ENCODE measurements at regions not wholly inside any gene's neighbourhood (a gene's known extent, or its start where the extent isn't known, plus 50 kb on each side); places are given as distances from the start of the nearest gene placed in this dataset.

DNA sequence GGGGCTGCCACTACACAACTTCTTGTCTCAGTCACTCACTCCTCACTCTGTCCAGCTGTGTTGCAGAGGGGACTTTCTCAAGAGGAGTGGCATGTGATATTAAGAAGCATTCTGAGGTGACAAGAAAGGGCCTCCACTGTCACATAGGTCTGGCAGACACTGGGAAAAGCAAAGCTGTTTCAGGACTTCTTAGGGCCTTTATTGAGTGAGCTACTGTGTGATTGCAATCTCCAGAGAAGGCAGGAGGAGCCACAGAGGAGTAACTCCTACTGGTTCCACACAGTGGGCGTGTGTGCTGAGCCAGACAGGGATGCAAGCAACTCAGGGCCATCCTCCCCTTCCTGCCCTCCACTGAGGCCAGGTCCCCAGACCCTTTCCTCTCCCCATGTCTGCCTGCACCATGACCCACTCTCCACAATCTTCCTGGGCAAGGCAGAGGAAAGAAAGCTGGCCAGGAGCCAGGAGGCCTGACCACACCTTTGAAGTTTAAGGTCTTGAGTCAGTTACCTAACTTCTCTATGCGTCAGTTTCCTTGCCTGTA is 262.0 kb upstream of the ZMIZ1 start:
- Histone ChIP-seq H3K27me3 (no peaks in the 10 kb centered on the region), H3K9me3 (no peaks in the 10 kb centered on the region), H3K4me3 (no peak overlapping the region), H3K4me1 (peaks cover 37% of the 10 kb centered on the region), H3K27ac (no peak overlapping the region), H3K36me3 (ENCODE audit: low read depth, missing control alignments) (no peaks in the 10 kb centered on the region)
- intact Hi-C loops (cut with DNase I; ENCODE audit: low total_unique reads) = no loop called here
- TF ChIP-seq, protein P1, sequence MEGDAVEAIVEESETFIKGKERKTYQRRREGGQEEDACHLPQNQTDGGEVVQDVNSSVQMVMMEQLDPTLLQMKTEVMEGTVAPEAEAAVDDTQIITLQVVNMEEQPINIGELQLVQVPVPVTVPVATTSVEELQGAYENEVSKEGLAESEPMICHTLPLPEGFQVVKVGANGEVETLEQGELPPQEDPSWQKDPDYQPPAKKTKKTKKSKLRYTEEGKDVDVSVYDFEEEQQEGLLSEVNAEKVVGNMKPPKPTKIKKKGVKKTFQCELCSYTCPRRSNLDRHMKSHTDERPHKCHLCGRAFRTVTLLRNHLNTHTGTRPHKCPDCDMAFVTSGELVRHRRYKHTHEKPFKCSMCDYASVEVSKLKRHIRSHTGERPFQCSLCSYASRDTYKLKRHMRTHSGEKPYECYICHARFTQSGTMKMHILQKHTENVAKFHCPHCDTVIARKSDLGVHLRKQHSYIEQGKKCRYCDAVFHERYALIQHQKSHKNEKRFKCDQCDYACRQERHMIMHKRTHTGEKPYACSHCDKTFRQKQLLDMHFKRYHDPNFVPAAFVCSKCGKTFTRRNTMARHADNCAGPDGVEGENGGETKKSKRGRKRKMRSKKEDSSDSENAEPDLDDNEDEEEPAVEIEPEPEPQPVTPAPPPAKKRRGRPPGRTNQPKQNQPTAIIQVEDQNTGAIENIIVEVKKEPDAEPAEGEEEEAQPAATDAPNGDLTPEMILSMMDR (IDR thresholded peaks at IDR 0.05) = no peak
- TF ChIP-seq POLR2A (IDR thresholded peaks at IDR 0.05) = no peak
- no peak for DNase-seq
- 85 to 100% methylated on average over 2 of the region's 2 CpGs for WGBS, 2 donors

DNA sequence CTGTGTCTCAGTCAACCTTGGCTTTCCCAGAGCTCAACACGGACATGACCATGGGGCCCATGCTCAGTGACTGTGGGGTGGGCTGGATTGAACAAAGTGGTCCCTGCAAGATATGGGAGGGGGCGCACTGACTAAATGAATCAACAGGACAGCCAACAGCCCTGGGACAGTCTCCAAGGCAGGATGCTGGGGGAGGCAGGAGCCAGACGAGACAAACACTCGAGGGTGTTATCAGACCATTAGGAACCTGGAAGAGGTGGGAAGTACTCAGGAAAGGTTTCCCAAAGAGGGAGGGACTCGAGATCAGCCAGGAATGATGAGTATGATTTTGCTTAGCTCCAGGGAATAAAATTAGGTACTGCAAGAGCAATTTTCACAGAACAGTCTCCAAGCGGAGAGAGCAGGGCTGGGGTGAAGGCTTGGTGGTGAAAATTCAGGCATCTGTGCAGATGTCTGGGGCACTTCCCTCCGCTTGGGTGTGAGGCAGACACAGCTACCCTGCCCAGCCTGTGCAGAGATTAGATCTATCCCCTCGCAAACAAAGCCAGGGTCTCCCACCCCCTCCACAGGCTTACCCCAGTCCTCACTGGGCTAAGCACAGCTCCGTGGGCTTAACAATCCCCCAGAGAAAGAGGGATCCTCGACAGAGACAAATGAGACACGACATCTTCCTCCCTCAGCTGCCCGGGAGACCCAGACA is 261.1 kb upstream of the ZMIZ1 start:
- intact Hi-C loops (cut with DNase I; ENCODE audit: low total_unique reads) = no loop called here

DNA sequence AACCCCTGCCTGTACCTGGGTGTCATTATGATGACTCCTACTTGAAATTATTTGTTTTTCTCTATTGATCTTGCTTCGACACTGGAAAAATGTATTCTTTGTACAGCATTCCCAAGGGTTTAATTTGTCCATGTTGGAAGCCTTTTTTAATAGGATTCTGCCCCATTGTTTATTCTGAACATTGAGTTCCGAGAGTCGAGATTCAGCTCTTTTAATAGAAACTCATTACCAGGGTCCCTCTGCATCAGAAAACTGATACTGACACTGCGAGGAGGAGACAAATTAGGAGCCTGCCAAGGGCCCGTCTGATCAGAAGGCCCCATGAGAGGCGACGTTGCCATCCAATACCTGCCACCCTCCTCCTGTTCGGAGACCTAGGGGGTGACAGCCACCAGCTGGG is 260.5 kb upstream of the ZMIZ1 start:
- peaks cover 23% of the 10 kb centered on the region for H3K4me1 ChIP-seq
- DNase-seq = no peak
- H3K9me3 ChIP-seq = no peaks in the 10 kb centered on the region
- TF ChIP-seq, protein P1 (IDR thresholded peaks at IDR 0.05) = no peak
- no peak for TF ChIP-seq POLR2A (IDR thresholded peaks at IDR 0.05)
- intact Hi-C loops (cut with DNase I; ENCODE audit: low total_unique reads) = no loop called here
- H3K36me3 ChIP-seq (ENCODE audit: low read depth, missing control alignments) = no peaks in the 10 kb centered on the region
- WGBS, 2 donors = 63 to 67% methylated on average over 8 of the region's 8 CpGs
- H3K4me3 ChIP-seq = no peak overlapping the region
- H3K27me3 ChIP-seq = no peaks in the 10 kb centered on the region
- no peak overlapping the region for H3K27ac ChIP-seq

More for the DNA sequence above, 261.1 kb upstream of the ZMIZ1 start:
- Histone ChIP-seq H3K27me3 (no peaks in the 10 kb centered on the region), H3K36me3 (ENCODE audit: low read depth, missing control alignments) (no peaks in the 10 kb centered on the region), H3K27ac (peak overlapping the region in 1 of 2 donors; percentile 19), H3K4me3 (no peak overlapping the region), H3K9me3 (no peaks in the 10 kb centered on the region), H3K4me1 (peaks cover 28% of the 10 kb centered on the region)
- 54 to 73% methylated on average over 12 of the region's 12 CpGs for WGBS, 2 donors
- no peak for DNase-seq
- no peak for TF ChIP-seq POLR2A (IDR thresholded peaks at IDR 0.05)
- TF ChIP-seq, protein P1 (IDR thresholded peaks at IDR 0.05) = no peak

DNA sequence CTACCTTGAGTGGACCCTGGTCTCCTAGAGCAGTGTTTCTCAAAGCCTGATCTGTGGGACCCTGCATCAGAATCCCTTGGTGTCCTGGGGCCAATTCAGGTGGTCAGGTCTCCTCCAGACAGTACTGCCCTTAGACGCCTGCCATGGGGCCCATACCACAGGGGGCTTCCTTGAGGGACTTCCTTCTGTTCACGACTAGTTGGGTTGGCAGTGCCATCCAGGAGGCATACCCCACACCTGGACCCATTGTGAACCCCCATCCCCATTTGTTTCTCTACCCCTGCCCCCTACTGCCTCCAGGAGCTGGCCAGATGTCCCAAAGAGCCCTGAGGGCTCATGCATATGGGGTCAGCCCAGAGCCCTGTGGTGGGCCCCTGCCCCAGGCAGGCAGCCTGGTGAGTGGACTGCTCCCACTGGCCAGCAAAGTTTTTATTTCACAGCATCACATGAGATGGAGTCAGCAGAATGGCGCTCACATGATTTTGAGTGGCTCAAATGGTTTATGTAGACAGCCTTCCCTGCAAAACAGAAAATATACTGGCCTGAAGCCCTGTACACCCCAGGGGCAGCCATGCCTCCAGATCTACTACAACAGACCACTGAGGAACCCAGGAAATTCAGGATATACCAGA is 259.9 kb upstream of the ZMIZ1 start:
- Histone ChIP-seq H3K27ac (no peak overlapping the region), H3K27me3 (no peaks in the 10 kb centered on the region), H3K9me3 (no peaks in the 10 kb centered on the region), H3K4me1 (peaks cover 23% of the 10 kb centered on the region), H3K4me3 (no peak overlapping the region), H3K36me3 (ENCODE audit: low read depth, missing control alignments) (no peaks in the 10 kb centered on the region)
- no peak for DNase-seq
- TF ChIP-seq POLR2A (IDR thresholded peaks at IDR 0.05) = no peak
- TF ChIP-seq, protein P1 (IDR thresholded peaks at IDR 0.05) = no peak
- intact Hi-C loops (cut with DNase I; ENCODE audit: low total_unique reads) = no loop called here
- WGBS, 2 donors = 98% methylated on average over 3 of the region's 3 CpGs

Data from testis (tissue), 2 donors.